ENCODE measurements at regions not wholly inside any gene's neighbourhood (a gene's known extent, or its start where the extent isn't known, plus 50 kb on each side); places are given as distances from the start of the nearest gene placed in this dataset.
"Not testable (repeated sequence)": the region's sequence is repeated elsewhere in the genome, so short reads cannot be mapped to it uniquely, and the experiment has no call there.

- no peak for DNase-seq
Measured at GRCh38 chr3:5874931-5875341, 687.4 kb downstream of the EDEM1 start.

- DNase-seq, result no peak
Measured at GRCh38 chr3:5888851-5889250, 701.3 kb downstream of the EDEM1 start.

- no peak for DNase-seq
Measured at GRCh38 chr3:5889374-5889773, 701.9 kb downstream of the EDEM1 start.

- peak; percentile 26 for DNase-seq
Measured at GRCh38 chr3:5891711-5892110, 704.2 kb downstream of the EDEM1 start.

- no peak for DNase-seq
Measured at GRCh38 chr3:5898106-5898505, 710.6 kb downstream of the EDEM1 start.

- no peak for DNase-seq
Measured at GRCh38 chr3:5899014-5899761, 711.7 kb downstream of the EDEM1 start.

GRCh38 chr3:5917932-5918331 lies 730.4 kb downstream of the EDEM1 start:
- no peak for DNase-seq

GRCh38 chr3:5918626-5919025 lies 731.1 kb downstream of the EDEM1 start:
- peak; percentile 64 for DNase-seq

- DNase-seq, result no peak
Measured at GRCh38 chr3:5929027-5929426, 741.5 kb downstream of the EDEM1 start.

GRCh38 chr3:5944061-5944460 lies 756.6 kb downstream of the EDEM1 start:
- not testable (repeated sequence) for DNase-seq

GRCh38 chr3:5948084-5948483 lies 760.6 kb downstream of the EDEM1 start:
- DNase-seq, result no peak

- no peak for DNase-seq
Measured at GRCh38 chr3:5951026-5951425, 763.5 kb downstream of the EDEM1 start.

GRCh38 chr3:5972586-5972985 lies 785.1 kb downstream of the EDEM1 start:
- DNase-seq, result no peak

GRCh38 chr3:5974630-5975322 lies 787.3 kb downstream of the EDEM1 start:
- DNase-seq, result no peak

GRCh38 chr3:5977331-5977730 lies 789.8 kb downstream of the EDEM1 start:
- DNase-seq, result no peak

GRCh38 chr3:5980475-5980874 lies 793.0 kb downstream of the EDEM1 start:
- DNase-seq, result no peak

GRCh38 chr3:5994651-5995050 lies 807.1 kb downstream of the EDEM1 start:
- no peak for DNase-seq

- no peak for DNase-seq
Measured at GRCh38 chr3:6018456-6018855, 830.9 kb downstream of the EDEM1 start.

GRCh38 chr3:6022621-6023020 lies 835.1 kb downstream of the EDEM1 start:
- no peak for DNase-seq

GRCh38 chr3:6025032-6025431 lies 835.9 kb upstream of the GRM7 start:
- no peak for DNase-seq

- DNase-seq, result not testable (repeated sequence)
Measured at GRCh38 chr3:6030648-6031047, 830.3 kb upstream of the GRM7 start.

GRCh38 chr3:6035626-6036025 lies 825.3 kb upstream of the GRM7 start:
- DNase-seq, result no peak

GRCh38 chr3:6039971-6040370 lies 820.9 kb upstream of the GRM7 start:
- peak; percentile 18 for DNase-seq

GRCh38 chr3:6041894-6042293 lies 819.0 kb upstream of the GRM7 start:
- DNase-seq, result no peak

- DNase-seq, result no peak
Measured at GRCh38 chr3:6047016-6047415, 813.9 kb upstream of the GRM7 start.

All from NCI-H69 (cell line).